HG03025 (cell line): ENCODE measurements at regions not wholly inside any gene's neighbourhood (a gene's known extent, or its start where the extent isn't known, plus 50 kb on each side); places are given as distances from the start of the nearest gene placed in this dataset.
"Not testable (repeated sequence)": the region's sequence is repeated elsewhere in the genome, so short reads cannot be mapped to it uniquely, and the experiment has no call there.

ENCODE experiments used
- ATAC-seq: cut with Tn5 transposase; IDR thresholded peaks from one replicate; pipeline ENCODE4 v1.9.1; 2021; ENCODE audit warnings: mild to moderate bottlenecking, moderate library complexity; ENCODE audit not compliant: unreplicated experiment, low FRiP score

GRCh38 chr1:221983444-221983843, 241.6 kb upstream of the DUSP10 start:
- no peak for ATAC-seq

DNA sequence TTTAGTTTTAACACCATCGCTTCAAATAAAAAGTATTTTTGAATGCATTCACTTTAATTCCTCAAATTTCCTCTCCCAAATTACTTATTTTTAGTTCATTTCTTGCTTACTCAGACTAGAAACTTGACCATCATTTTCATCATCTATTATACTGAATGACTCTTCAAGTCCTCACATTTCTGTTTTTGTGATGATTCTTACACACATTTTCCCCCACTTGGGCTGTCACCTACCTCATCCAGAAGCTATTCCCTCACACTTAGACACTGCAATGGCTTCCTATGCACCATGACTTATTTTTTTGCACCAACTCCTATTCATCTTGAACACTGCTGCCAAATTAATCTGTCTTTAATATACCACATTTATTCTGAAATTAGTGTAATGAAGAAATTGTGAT, 239.6 kb upstream of the DUSP10 start:
- no peak for ATAC-seq

GRCh38 chr1:221979444-221980032, 237.6 kb upstream of the DUSP10 start:
- no peak for ATAC-seq

DNA sequence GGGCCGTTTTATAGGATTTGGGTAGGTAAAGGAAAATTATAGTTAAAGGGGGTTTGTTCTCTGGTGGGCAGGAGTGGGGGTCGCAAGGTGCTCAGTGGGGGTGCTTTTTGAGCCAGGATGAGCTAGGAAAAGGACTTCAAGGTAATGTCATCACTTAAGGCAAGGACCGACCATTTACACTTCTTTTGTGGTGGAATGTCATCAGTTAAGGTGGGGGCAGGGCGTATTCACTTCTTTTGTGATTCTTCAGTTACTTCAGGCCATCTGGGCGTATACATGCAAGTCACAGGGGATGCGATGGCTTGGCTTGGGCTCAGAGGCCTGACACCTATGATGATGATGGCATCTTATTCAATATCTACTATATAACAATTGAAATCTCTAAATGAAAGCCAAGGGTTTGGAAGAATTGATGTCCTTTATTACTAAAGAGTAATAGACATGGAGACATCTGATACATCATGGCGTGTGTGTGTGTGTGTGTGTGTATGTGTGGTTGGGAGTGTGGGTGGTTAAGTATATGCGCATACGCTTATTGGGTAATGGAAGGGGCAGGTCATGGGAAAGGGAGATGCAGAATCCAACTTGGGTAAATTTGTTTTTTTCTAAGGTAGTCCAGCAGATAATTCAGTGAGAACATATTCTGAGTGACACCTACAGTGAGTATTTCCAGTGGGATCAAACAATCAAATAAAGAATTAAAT, 236.9 kb upstream of the DUSP10 start:
- ATAC-seq: not testable (repeated sequence)

DNA sequence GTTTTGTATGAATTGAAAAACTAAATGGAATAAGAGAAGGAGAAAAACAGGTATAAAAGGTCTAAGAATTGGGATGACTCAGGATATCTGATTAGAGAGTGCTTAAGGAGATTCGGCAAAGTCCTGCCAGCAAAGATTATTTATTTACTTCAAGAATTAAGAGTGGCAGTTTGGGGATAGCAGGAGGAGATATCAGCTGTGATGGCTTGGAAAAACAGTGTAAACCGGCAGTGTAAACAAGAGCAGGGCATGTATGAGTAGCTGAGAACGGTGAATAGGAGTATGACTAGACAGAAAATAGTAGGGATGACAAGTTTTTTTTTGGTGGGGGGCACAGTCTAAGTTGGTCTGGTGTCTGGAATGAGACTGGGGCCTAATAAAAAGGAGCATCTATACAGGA, 231.9 kb upstream of the DUSP10 start:
- ATAC-seq: not testable (repeated sequence)

DNA sequence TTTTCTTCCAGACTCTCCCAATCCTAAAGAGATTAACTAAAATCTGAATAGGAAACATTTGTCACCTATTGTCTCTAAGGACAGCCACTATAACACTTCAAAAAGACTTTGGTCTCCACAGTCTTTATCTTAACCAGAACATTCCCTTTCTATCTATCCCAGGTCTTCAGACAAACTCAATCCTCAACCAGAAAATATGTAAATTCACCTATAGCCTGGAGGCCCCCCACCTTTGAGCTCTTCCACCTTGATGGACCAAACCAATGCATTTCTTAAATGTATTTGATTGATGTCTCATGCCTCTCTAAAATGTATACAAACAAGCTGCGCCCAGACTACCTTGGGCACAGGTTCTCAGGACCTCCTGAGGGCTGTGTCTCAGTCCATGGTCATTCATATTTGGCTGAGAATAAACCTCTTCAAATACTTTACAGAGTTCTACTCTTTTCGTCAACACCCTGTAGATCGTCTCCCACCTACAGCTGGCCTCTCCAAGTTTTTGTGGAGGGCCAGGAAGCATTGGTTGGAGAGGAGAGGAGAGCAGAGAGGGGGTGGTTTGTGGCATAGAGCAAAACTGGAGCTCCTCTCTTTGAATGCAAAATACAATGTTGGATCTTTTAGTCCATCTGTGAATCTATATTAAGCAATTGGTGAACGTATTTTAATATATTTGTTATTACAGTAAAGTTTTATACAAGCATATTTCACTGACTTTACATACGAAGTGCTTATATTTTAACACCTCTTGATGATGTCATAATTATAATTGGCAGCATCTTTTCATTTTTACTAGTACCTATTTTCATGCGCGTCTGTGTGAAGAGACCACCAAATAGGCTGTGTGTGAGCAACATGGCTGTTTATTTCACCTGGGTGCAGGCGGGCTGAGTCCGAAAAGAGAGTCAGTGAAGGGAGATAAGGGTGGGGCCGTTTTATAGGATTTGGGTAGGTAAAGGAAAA, 230.7 kb upstream of the DUSP10 start:
- ATAC-seq: no peak

- not testable (repeated sequence) for ATAC-seq
Measured at GRCh38 chr1:221971035-221971434, 229.1 kb upstream of the DUSP10 start.

DNA sequence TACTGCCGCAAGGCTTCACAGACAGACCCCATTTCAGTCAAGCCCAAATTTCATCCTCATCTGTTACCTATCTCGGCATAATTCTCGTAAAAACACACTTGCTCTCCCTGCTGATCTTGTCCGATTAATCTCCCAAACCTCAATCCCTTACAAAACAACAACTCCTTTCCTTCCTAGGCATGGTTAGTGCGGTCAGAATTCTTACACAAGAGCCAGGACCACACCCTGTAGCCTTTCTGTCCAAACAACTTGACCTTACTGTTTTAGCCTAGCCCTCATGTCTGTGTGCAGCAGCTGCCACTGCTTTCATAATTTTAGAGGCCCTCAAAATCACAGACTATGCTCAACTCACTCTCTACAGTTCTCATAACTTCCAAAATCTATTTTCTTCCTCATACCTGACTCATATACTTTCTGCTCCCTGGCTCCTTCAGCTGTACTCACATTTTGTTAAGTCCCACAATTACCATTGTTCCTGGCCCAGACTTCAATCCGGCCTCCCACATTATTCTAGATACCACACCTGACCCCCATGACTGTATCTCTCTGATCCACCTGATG, 227.5 kb upstream of the DUSP10 start:
- ATAC-seq: not testable (repeated sequence)

DNA sequence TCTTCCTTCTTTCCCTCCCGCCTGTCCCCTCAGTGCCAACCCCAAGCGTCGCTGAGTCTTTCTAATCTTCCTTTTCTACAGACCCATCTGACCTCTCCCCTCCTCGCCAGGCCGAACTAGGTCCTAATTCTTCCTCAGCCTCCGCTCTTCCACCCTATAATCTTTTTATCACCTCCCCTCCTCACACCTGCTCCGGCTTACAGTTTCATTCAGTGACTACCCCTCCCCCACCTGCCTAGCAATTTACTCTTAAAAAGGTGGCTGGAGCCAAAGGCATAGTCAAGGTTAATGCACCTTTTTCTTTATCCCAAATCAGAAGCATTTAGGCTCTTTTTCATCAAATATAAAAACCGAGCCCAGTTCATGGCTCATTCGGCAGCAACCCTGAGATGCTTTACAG, 225.6 kb upstream of the DUSP10 start:
- ATAC-seq: not testable (repeated sequence)

- ATAC-seq: not testable (repeated sequence)
Measured at GRCh38 chr1:221966888-221967287, 225.0 kb upstream of the DUSP10 start.

DNA sequence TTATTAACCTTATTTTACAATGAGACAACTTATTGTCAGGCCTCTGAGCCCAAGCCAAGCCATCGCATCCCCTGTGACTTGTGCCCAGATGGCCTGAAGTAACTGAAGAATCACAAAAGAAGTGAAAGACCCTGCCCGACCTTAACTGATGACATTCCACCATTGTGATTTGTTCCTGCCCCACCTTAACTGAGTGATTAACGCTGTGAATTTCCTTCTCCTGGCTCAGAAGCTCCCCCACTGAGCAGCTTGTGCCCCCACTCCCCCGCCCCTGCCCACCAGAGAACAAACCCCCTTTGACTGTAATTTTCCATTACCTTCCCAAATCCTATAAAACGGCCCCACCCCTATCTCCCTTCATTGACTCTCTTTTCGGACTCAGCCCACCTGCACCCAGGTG, 224.0 kb upstream of the DUSP10 start:
- ATAC-seq: not testable (repeated sequence)

DNA sequence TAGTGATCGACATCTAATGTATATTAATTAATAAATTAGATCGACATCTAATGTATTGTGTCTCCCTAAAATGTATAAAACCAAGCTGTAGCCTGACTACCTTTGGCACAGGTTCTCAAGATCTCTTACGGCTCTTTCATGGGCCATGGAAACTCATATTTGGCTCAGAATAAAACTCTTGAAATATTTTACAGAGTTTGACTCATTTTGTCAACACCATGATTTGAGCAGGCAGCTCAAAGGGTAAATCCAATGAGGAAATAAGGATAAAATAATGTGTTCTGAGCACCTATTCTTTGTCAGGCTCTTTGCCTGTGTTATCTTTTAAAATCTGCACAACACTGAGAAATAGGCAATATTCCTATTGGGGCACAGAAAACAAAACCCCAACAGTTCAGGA, 223.4 kb upstream of the DUSP10 start:
- no peak for ATAC-seq

GRCh38 chr1:221963742-221964141, 221.9 kb upstream of the DUSP10 start:
- no peak for ATAC-seq

- no peak for ATAC-seq
Measured at GRCh38 chr1:221962385-221962784, 220.5 kb upstream of the DUSP10 start.

- ATAC-seq: no peak
Measured at GRCh38 chr1:221961532-221962292, 219.8 kb upstream of the DUSP10 start.

GRCh38 chr1:221958161-221958562, 216.3 kb upstream of the DUSP10 start:
- not testable (repeated sequence) for ATAC-seq

DNA sequence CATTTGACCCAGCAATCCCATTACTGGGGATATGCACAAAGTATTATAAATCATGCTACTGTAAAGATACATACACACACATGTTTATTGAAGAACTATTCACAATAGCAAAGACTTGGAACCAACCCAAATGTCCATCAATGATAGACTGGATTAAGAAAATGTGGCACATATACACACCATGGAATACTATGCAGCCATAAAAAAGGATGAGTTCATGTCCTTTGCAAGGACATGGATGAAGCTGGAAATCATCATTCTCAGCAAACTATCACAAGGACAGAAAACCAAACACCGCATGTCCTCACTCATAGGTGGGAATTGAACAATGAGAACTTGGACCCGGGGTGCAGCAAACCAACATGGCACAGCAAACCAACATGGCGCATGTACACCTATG, 215.5 kb upstream of the DUSP10 start:
- not testable (repeated sequence) for ATAC-seq

- ATAC-seq: no peak
Measured at GRCh38 chr1:221949996-221950395, 208.1 kb upstream of the DUSP10 start.

GRCh38 chr1:221948459-221948858, 206.6 kb upstream of the DUSP10 start:
- no peak for ATAC-seq

DNA sequence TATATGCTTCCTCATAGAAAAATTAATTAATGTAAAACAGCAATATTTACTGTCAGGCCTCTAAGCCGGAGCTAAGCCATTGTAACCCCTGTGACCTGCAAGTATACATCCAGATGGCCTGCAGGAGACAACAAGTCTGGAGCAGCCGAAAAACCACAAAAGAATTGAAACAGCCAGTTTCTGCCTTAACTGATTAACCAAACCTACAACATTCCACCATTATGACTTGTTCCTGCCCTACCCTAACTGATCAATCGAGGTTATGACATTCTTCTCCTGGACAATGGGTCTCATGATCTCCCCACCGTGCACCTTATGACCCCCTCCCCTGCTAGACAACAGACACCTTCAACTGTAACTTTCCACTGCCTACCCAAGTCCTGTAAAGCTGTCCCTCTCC, 205.8 kb upstream of the DUSP10 start:
- ATAC-seq: no peak
